ENCODE measurements at regions not wholly inside any gene's neighbourhood (a gene's known extent, or its start where the extent isn't known, plus 50 kb on each side); places are given as distances from the start of the nearest gene placed in this dataset.

GRCh38 chr16:86376837-86377236 is 133.5 kb upstream of the FOXF1 start:
- Histone ChIP-seq H2AFZ (ENCODE audit: insufficient read depth, low read depth, low read length, poor library complexity, severe bottlenecking) (no peak overlapping the region), H3K9me3 (replicated peaks in 1 of 2; ENCODE audit: control insufficient read depth in 1 of 2, insufficient read depth in 1 of 2, low read length in 2 of 2) (peaks cover 0 to 12% of the 10 kb centered on the region in 2 donors), H3K4me2 (replicated peaks; ENCODE audit: extremely low read depth, low read length, poor library complexity, severe bottlenecking) (no peak overlapping the region), H3K36me3 (replicated peaks in 1 of 2; ENCODE audit: control insufficient read depth in 1 of 2, insufficient read depth in 2 of 2, low read length in 2 of 2) (no peaks in the 10 kb centered on the region), H3K9ac (ENCODE audit: insufficient read depth, low read length, poor library complexity, severe bottlenecking) (no peak overlapping the region), H3K4me1 (ENCODE audit: control insufficient read depth in 1 of 2, insufficient read depth in 2 of 2, low read length in 2 of 2) (peaks cover 0 to 12% of the 10 kb centered on the region in 2 donors), H3K27me3 (ENCODE audit: control insufficient read depth in 2 of 2, insufficient read depth in 2 of 2, low read length in 2 of 2) (no peaks in the 10 kb centered on the region), H3K79me2 (ENCODE audit: insufficient read depth, low read length) (no peaks in the 10 kb centered on the region), H4K20me1 (ENCODE audit: insufficient read depth, low read length) (no peaks in the 10 kb centered on the region), H3K27ac (ENCODE audit: low read depth in 1 of 2, low read length in 2 of 2) (no peak overlapping the region), H3K4me3 (replicated peaks in 1 of 3; ENCODE audit: low read depth in 2 of 3, low read length in 3 of 3) (no peak overlapping the region)
- Mint-ChIP-seq H3K4me1 (peaks cover 2% of the 10 kb centered on the region), H3K4me3 (no peak overlapping the region), H3K9me3 (peaks cover 0 to 16% (median 6%) of the 10 kb centered on the region in 7 donors), H3K27ac (no peak overlapping the region), H3K36me3 (no peaks in the 10 kb centered on the region), H3K27me3 (ENCODE audit: low read depth in 3 of 3) (peaks cover 5 to 10% (median 10%) of the 10 kb centered on the region in 3 donors)
- WGBS (ENCODE audit: insufficient coverage): 50% methylated on average over 2 of the region's 4 CpGs
- DNase-seq: peak in 1 of 3 donors; percentile 51
- TF ChIP-seq, protein P1, sequence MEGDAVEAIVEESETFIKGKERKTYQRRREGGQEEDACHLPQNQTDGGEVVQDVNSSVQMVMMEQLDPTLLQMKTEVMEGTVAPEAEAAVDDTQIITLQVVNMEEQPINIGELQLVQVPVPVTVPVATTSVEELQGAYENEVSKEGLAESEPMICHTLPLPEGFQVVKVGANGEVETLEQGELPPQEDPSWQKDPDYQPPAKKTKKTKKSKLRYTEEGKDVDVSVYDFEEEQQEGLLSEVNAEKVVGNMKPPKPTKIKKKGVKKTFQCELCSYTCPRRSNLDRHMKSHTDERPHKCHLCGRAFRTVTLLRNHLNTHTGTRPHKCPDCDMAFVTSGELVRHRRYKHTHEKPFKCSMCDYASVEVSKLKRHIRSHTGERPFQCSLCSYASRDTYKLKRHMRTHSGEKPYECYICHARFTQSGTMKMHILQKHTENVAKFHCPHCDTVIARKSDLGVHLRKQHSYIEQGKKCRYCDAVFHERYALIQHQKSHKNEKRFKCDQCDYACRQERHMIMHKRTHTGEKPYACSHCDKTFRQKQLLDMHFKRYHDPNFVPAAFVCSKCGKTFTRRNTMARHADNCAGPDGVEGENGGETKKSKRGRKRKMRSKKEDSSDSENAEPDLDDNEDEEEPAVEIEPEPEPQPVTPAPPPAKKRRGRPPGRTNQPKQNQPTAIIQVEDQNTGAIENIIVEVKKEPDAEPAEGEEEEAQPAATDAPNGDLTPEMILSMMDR (IDR thresholded peaks at IDR 0.05): no peak
- intact Hi-C loops (cut with micrococcal nuclease): no loop called here

DNA sequence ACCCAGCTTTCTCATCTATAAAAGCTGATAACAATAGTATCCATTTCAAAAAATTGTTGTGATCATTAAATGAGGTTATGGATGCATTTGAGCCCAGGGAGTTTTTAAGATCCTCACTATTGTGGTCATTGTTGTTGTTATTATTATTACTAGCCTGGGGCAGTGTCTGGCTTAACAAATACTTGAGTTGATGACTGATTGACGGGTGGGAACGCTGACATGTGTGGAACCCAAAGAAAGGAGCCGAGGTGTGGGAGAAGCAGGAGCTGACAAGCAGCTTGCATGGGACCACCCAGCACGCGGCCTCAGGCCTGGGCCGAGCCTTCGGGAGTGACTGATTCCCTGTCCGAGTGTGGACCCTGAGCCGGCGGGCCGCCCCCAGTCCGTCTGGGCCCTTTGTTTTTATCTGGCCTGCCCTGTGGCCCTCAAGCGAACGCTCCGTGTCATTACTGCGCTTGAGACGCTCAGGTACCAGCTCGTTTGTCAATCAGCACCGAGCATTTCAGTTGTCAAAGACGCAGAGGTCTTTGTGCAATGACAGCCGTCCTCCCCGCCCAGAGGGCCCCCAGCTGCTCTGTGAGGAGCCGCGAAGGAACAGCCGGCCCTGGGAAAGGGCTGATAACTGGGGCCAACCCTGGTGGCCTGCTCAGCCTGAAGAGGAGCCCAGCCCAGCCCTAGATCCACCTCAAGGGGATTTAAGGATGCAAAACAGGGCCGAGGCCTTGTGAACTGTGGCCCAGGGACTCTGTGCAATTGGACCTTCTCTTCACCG is 132.9 kb upstream of the FOXF1 start:
- Mint-ChIP-seq H3K4me1 (peaks cover 2% of the 10 kb centered on the region), H3K9me3 (peaks cover 0 to 15% (median 6%) of the 10 kb centered on the region in 7 donors), H3K27me3 (ENCODE audit: low read depth in 3 of 3) (peaks cover 5 to 13% (median 10%) of the 10 kb centered on the region in 3 donors), H3K4me3 (no peak overlapping the region), H3K36me3 (no peaks in the 10 kb centered on the region), H3K27ac (no peak overlapping the region)
- H4K20me1 ChIP-seq (ENCODE audit: insufficient read depth, low read length): no peaks in the 10 kb centered on the region
- no peaks in the 10 kb centered on the region for H3K27me3 ChIP-seq (ENCODE audit: control insufficient read depth in 2 of 2, insufficient read depth in 2 of 2, low read length in 2 of 2)
- WGBS (ENCODE audit: insufficient coverage): 93% methylated on average over 27 of the region's 27 CpGs
- H3K79me2 ChIP-seq (ENCODE audit: insufficient read depth, low read length): no peaks in the 10 kb centered on the region
- H3K4me2 ChIP-seq (replicated peaks; ENCODE audit: extremely low read depth, low read length, poor library complexity, severe bottlenecking): no peak overlapping the region
- no peak for DNase-seq
- H3K4me3 ChIP-seq (replicated peaks in 1 of 3; ENCODE audit: low read depth in 2 of 3, low read length in 3 of 3): no peak overlapping the region
- H3K36me3 ChIP-seq (replicated peaks in 1 of 2; ENCODE audit: control insufficient read depth in 1 of 2, insufficient read depth in 2 of 2, low read length in 2 of 2): no peaks in the 10 kb centered on the region
- no peak overlapping the region for H3K9ac ChIP-seq (ENCODE audit: insufficient read depth, low read length, poor library complexity, severe bottlenecking)
- intact Hi-C loops (cut with micrococcal nuclease): no loop called here
- no peak overlapping the region for H2AFZ ChIP-seq (ENCODE audit: insufficient read depth, low read depth, low read length, poor library complexity, severe bottlenecking)
- H3K9me3 ChIP-seq (replicated peaks in 1 of 2; ENCODE audit: control insufficient read depth in 1 of 2, insufficient read depth in 1 of 2, low read length in 2 of 2): peaks cover 0 to 12% of the 10 kb centered on the region in 2 donors
- no peak overlapping the region for H3K27ac ChIP-seq (ENCODE audit: low read depth in 1 of 2, low read length in 2 of 2)
- TF ChIP-seq, protein P1 (IDR thresholded peaks at IDR 0.05): no peak
- H3K4me1 ChIP-seq (ENCODE audit: control insufficient read depth in 1 of 2, insufficient read depth in 2 of 2, low read length in 2 of 2): peaks cover 0 to 12% of the 10 kb centered on the region in 2 donors
